ENCODE measurements at regions not wholly inside any gene's neighbourhood (a gene's known extent, or its start where the extent isn't known, plus 50 kb on each side); places are given as distances from the start of the nearest gene placed in this dataset.

DNA sequence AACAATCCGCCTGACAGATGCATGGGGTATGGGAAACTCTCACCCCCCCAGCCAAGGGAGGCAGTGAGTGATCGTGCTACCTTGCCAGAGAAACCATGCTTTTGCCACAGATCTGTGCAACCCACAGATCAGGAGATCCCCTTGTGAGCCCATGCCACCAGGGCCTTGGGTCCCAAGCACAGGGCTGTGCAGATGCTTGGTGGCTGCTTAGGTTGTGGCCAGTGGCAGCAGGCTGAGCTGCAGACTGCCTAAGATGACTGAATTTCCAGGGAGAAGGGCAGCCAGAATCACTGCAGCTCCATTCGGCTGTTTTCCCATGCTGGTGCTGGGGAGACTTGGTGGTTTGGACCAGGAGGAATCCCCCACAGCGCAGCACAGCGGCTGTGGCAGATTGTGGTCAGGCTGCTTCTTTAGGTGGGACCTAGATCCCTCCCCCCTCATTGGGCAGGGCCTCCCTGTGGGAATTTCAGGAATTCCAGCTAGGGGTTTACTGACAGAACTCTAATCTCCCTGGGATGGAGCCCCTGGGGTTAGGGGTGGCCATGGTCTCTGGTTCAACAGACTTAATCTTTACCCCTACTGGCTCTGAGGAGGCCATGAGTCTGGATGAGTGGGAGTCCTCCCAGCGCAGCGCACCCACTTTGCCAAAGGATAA is 264.6 kb upstream of the DAAM1 start:
- H3K4me1 Mint-ChIP-seq, result peaks cover 8 to 23% of the 10 kb centered on the region in 2 experiments
- Histone ChIP-seq H2BK120ac (ENCODE audit: low read depth, low read length, poor library complexity, severe bottlenecking) (no peak overlapping the region), H2AK5ac (ENCODE audit: insufficient read length, low read length) (no peak overlapping the region), H2BK15ac (ENCODE audit: low read depth, low read length) (no peak overlapping the region), H3K56ac (ENCODE audit: insufficient read length, low read depth, low read length) (no peak overlapping the region), H3T11ph (ENCODE audit: low read length) (no peak overlapping the region), H2BK20ac (ENCODE audit: low read depth, low read length, poor library complexity, severe bottlenecking) (no peak overlapping the region), H2BK12ac (ENCODE audit: insufficient read length, low read depth, low read length) (no peak overlapping the region), H3K79me2 (ENCODE audit: insufficient read depth, low read length) (no peaks in the 10 kb centered on the region), H3K14ac (ENCODE audit: insufficient read depth, low read length) (no peak overlapping the region), H2AFZ (ENCODE audit: low read length) (no peak overlapping the region), H3K4me2 (ENCODE audit: insufficient read depth, insufficient read length, low read length) (no peak overlapping the region), H3K9me3 (ENCODE audit: control insufficient read depth, low read depth, low read length) (no peaks in the 10 kb centered on the region), H3K9ac (ENCODE audit: extremely low read depth, insufficient read length, low read length) (no peak overlapping the region), H4K8ac (replicated peaks; ENCODE audit: insufficient read length, low read depth, low read length) (no peak overlapping the region), H3K79me1 (ENCODE audit: insufficient read depth, low read depth, low read length, poor library complexity, severe bottlenecking) (no peaks in the 10 kb centered on the region), H3K4ac (ENCODE audit: low read depth, low read length) (no peak overlapping the region), H3K18ac (ENCODE audit: insufficient read length, low read depth, low read length) (peak overlapping the region; percentile 38), H3K4me1 (ENCODE audit: insufficient read depth, low read length) (no peaks in the 10 kb centered on the region), H3K27ac (ENCODE audit: insufficient read length, low read depth, low read length) (no peak overlapping the region), H4K20me1 (ENCODE audit: control insufficient read depth, insufficient read depth, insufficient read length) (no peaks in the 10 kb centered on the region), H4K5ac (ENCODE audit: insufficient read length, low read depth, low read length) (no peak overlapping the region), H3K23ac (ENCODE audit: insufficient read length, low read depth, low read length) (no peak overlapping the region), H3K27me3 (ENCODE audit: insufficient read depth, low read length) (no peaks in the 10 kb centered on the region), H2BK5ac (ENCODE audit: insufficient read length, low read length) (no peak overlapping the region), H4K91ac (ENCODE audit: insufficient read length, low read depth, low read length) (no peak overlapping the region), H3K23me2 (ENCODE audit: insufficient read length, low read depth, low read length, poor library complexity, severe bottlenecking) (no peaks in the 10 kb centered on the region)
- H3K4me3 Mint-ChIP-seq, result no peak overlapping the region
- H3K27me3 Mint-ChIP-seq (ENCODE audit: low read depth), result no peaks in the 10 kb centered on the region
- TF ChIP-seq, protein P1, sequence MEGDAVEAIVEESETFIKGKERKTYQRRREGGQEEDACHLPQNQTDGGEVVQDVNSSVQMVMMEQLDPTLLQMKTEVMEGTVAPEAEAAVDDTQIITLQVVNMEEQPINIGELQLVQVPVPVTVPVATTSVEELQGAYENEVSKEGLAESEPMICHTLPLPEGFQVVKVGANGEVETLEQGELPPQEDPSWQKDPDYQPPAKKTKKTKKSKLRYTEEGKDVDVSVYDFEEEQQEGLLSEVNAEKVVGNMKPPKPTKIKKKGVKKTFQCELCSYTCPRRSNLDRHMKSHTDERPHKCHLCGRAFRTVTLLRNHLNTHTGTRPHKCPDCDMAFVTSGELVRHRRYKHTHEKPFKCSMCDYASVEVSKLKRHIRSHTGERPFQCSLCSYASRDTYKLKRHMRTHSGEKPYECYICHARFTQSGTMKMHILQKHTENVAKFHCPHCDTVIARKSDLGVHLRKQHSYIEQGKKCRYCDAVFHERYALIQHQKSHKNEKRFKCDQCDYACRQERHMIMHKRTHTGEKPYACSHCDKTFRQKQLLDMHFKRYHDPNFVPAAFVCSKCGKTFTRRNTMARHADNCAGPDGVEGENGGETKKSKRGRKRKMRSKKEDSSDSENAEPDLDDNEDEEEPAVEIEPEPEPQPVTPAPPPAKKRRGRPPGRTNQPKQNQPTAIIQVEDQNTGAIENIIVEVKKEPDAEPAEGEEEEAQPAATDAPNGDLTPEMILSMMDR (conservative IDR thresholded peaks at IDR 0.05), result no peak
- no peak overlapping the region for H3K27ac Mint-ChIP-seq
- H3K36me3 Mint-ChIP-seq (ENCODE audit: insufficient read depth in 1 of 3, low read depth in 3 of 3), result no peaks in the 10 kb centered on the region; a peak in 1 of 7 replicates
- H3K9me3 Mint-ChIP-seq, result peaks cover 0 to 1% of the 10 kb centered on the region in 2 experiments; a peak in 1 of 5 replicates
- WGBS (ENCODE audit: extremely low coverage, insufficient read length, low lambda C conversion rate), result no CpG with 5 or more reads among the region's 7 CpGs
- DNase-seq, result peak; percentile 37
